HEK293 (cell line): ENCODE measurements at regions not wholly inside any gene's neighbourhood (a gene's known extent, or its start where the extent isn't known, plus 50 kb on each side); places are given as distances from the start of the nearest gene placed in this dataset.

Source experiments
- ZBTB48 ChIP-seq: fragments of 450-650 bp; formaldehyde crosslinking; IDR thresholded peaks from 2 replicates; pipeline ENCODE4 v1.5.1; 2016; ENCODE audit warnings: missing biosample characterization, missing genetic modification characterization
- ZNF776 ChIP-seq: fragments of 450-650 bp; formaldehyde crosslinking; IDR thresholded peaks from 2 replicates; pipeline ENCODE4 v1.5.0; 2017; ENCODE audit warnings: missing biosample characterization, missing genetic modification characterization, borderline replicate concordance
- TF ChIP-seq, protein P1 (sequence below): fragments of 450-650 bp; formaldehyde crosslinking; IDR thresholded peaks from 2 replicates; pipeline ENCODE4 v1.5.1; 2016; ENCODE audit warnings: missing biosample characterization, missing genetic modification characterization

DNA sequence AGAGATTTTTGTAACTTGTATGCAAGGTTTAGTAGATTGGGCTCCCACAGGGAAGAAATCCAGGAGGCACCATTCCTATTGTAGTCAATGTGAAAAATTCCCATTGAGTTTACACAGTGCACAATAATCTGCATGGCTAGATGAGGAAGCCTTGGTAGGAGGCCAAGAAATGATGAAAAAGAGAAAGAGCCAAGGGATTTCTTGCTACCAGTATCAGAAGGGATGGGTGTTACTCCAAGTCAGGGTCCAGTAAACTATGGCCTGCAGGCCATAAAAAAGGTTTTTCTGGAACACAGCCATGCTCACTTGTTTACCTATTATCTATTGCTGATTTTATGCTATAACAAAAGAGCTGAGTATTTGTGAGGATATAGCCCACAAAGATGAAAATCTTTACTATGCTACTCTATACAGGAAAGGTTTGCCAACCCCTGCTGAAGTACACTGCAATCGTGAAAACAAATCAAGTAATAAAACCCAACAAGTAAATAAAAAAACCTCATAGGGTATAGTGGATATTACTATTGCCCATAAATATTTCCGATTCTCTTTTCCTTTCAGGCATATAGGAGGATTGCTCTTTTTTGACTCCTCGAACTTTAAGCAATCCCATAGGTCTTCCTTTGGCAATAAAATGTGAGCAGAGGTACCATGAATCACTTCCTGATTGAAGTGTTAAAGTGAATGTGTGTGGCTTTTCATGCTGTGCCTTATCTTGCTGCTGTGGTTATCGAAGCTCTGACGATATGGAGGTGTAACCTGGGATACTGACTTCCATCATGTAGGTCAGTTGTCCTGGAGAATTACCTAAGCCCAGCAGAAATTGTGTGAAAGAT lies 256.3 kb upstream of the MAGI2 start:
- TF ChIP-seq ZBTB48 (tag by site-specific recombination): no peak
- TF ChIP-seq, protein P1, sequence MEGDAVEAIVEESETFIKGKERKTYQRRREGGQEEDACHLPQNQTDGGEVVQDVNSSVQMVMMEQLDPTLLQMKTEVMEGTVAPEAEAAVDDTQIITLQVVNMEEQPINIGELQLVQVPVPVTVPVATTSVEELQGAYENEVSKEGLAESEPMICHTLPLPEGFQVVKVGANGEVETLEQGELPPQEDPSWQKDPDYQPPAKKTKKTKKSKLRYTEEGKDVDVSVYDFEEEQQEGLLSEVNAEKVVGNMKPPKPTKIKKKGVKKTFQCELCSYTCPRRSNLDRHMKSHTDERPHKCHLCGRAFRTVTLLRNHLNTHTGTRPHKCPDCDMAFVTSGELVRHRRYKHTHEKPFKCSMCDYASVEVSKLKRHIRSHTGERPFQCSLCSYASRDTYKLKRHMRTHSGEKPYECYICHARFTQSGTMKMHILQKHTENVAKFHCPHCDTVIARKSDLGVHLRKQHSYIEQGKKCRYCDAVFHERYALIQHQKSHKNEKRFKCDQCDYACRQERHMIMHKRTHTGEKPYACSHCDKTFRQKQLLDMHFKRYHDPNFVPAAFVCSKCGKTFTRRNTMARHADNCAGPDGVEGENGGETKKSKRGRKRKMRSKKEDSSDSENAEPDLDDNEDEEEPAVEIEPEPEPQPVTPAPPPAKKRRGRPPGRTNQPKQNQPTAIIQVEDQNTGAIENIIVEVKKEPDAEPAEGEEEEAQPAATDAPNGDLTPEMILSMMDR (tag by site-specific recombination): no peak
- TF ChIP-seq ZNF776 (tag by site-specific recombination): no peak
